22Rv1 (cell line): ENCODE measurements at regions not wholly inside any gene's neighbourhood (a gene's known extent, or its start where the extent isn't known, plus 50 kb on each side); places are given as distances from the start of the nearest gene placed in this dataset.

Source experiments
- H3K27ac ChIP-seq: fragments of 450-650 bp; 2 replicates; pipeline ENCODE4 v1.5.1; 2017
- ZFX ChIP-seq: fragments of 450-650 bp; IDR thresholded peaks from 2 replicates; pipeline ENCODE4 v1.6.1; 2017; ENCODE audit warnings: antibody characterized with exemption, borderline replicate concordance
- TF ChIP-seq, protein P1 (sequence below): fragments of 450-650 bp; IDR thresholded peaks from 2 replicates; pipeline ENCODE4 v1.5.1; 2017; ENCODE audit warnings: mild to moderate bottlenecking

DNA sequence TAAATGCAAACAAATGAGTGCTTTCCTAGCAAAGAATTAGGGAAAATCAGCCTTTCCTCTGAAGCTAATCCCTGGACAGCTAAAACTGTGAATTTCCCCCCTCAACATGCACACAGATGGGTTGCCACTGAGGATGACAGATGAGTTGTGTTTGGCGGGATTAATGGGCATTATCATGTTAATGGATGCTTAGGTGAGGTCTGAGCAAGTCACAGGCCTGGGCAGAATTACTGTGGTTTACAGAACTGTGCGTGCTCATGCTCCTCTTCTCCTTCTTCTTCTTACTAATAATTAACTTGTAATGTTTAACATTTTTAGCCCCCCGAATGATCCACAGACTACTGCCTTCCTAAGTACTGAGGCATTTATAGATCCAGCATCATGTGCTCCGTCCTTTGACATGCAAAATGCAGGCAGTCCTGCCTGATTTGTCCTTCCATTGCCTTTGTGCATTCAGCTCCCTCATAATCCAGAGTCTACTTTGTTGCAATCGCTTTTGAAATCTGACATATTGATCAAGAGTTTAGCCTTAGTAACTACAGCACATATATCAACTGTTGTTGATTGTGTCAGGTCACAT lies 753.4 kb upstream of the MMS22L start:
- no peak overlapping the region for H3K27ac ChIP-seq
- TF ChIP-seq ZFX = no peak
- TF ChIP-seq, protein P1, sequence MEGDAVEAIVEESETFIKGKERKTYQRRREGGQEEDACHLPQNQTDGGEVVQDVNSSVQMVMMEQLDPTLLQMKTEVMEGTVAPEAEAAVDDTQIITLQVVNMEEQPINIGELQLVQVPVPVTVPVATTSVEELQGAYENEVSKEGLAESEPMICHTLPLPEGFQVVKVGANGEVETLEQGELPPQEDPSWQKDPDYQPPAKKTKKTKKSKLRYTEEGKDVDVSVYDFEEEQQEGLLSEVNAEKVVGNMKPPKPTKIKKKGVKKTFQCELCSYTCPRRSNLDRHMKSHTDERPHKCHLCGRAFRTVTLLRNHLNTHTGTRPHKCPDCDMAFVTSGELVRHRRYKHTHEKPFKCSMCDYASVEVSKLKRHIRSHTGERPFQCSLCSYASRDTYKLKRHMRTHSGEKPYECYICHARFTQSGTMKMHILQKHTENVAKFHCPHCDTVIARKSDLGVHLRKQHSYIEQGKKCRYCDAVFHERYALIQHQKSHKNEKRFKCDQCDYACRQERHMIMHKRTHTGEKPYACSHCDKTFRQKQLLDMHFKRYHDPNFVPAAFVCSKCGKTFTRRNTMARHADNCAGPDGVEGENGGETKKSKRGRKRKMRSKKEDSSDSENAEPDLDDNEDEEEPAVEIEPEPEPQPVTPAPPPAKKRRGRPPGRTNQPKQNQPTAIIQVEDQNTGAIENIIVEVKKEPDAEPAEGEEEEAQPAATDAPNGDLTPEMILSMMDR = no peak

DNA sequence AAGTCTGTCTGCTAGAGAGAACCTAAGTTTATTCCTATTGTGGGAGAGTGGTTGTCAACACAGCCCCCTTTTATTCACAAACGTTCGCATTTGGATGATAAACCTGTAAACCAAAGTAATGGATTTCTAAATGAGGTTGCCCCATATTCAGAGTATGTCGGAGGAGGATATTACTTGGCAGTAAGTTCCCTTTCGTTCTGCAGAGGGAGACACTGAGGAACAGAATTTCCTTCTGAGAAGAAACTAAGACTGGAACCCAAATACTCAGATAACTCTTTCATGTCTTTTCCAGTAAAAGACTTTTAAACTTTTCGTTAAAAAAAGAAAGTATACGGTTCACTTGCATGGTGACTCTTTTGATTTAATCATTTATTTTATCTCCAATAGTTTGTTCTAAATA lies 754.6 kb upstream of the MMS22L start:
- no peak overlapping the region for H3K27ac ChIP-seq

DNA sequence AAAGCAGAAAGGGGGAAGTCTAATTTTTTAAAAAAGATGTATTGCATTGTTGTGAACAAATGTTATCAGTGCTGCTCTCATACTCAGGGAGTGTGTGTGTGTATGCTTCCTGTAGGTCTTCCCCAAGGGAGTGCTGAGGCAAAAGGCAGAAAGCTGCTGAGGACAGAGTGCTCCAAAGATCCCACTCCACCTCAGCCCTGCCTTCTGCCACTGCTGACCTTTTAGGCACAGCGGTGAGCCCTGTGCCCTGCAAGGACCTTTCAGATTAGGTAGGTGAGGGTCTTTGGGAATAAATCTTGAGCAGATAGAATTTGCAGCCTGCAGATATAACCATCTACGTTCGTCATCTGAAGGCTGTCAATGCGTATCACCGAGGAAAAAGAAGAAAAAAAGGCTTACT lies 756.4 kb upstream of the MMS22L start:
- TF ChIP-seq ZFX = no peak
- TF ChIP-seq, protein P1 = no peak
- no peak overlapping the region for H3K27ac ChIP-seq

More for the DNA sequence above, 754.6 kb upstream of the MMS22L start:
- TF ChIP-seq, protein P1 = no peak
- TF ChIP-seq ZFX = no peak

DNA sequence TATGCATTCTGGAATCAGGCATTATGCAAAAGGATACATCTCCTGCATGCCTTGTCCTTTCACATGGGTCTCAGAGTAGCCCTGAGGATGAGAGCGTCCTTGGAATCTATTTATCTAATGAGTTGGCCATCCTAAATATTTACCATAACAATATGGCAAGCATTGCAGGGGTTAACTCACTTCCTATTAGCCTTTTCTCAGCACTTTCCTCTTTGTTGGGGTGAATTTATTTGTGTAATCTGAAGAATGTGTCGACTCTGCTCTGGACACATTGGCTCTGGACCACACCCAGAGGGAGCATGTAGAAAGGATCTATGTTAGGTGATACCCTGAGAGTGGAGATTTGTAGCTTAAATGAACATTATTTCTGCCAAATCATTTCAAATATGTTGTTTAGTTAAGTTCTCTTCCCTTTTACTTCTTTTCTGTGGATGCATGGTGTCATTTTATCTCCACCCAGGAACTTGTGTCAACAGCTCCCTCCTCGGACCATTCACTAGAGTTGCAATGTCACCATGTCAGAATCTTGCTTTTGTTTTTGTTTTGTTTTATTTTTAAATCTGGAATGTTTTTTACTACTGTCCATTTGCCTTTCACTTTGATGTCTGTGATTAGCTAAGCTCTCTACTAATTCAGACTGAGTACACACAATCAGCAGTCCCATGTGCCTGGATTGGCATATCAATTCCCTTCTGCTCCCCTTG lies 757.0 kb upstream of the MMS22L start:
- TF ChIP-seq, protein P1 = peak; percentile 34; the same call in 1 of the 2 replicates
- TF ChIP-seq ZFX = no peak
- no peak overlapping the region for H3K27ac ChIP-seq

DNA sequence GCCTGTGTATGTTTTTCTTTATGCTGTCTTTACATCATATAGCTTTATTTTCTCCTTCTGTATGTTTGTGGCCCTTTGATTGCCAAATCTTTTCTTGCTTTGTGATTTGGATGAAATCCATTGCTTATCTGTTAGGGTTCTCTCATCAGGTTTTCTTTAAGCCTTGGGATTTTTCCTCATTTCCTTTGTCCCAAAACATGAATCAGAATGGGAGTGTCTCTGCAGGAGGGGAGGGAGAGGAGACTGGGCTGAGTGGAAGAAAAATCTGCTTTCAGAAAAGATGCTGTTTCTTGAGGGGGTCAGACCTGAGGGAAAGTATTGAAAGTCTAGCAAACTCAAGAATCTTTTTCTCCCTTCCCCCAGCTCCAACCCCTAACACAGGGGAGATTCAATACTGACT lies 758.0 kb upstream of the MMS22L start:
- no peak overlapping the region for H3K27ac ChIP-seq

DNA sequence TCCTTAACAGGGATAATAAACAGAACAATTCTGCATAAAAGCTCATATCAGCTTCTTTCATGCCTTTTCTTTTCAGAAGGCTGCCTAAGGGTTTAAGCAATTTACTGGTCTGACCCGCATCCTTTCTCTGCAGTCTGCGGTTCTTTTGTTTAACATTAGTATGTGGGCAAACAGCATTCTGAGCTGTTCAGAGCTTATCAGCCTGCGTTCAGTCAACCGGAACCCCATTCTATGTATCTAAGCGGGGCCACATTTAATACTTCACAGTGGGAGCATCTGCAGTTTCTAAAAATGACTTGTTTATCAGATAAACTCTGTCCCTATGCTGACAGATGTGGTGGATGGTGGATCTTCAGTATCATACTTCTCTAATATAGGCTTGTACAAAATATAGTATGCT lies 758.9 kb upstream of the MMS22L start:
- H3K27ac ChIP-seq = no peak overlapping the region
- no peak for TF ChIP-seq ZFX
- TF ChIP-seq, protein P1 = no peak

More for the DNA sequence above, 758.0 kb upstream of the MMS22L start:
- TF ChIP-seq, protein P1 = no peak
- no peak for TF ChIP-seq ZFX

GRCh38 chr6:98044151-98044561 lies 761.1 kb upstream of the MMS22L start:
- H3K27ac ChIP-seq = no peak overlapping the region
- TF ChIP-seq, protein P1 = no peak
- no peak for TF ChIP-seq ZFX
